HG03159 (cell line): ENCODE measurements at regions not wholly inside any gene's neighbourhood (a gene's known extent, or its start where the extent isn't known, plus 50 kb on each side); places are given as distances from the start of the nearest gene placed in this dataset.
"Not testable (repeated sequence)": the region's sequence is repeated elsewhere in the genome, so short reads cannot be mapped to it uniquely, and the experiment has no call there.

Source experiments
- ATAC-seq: cut with Tn5 transposase; IDR thresholded peaks from one replicate; pipeline ENCODE4 v1.9.1; 2021; ENCODE audit warnings: mild to moderate bottlenecking, moderate library complexity; ENCODE audit not compliant: unreplicated experiment

DNA sequence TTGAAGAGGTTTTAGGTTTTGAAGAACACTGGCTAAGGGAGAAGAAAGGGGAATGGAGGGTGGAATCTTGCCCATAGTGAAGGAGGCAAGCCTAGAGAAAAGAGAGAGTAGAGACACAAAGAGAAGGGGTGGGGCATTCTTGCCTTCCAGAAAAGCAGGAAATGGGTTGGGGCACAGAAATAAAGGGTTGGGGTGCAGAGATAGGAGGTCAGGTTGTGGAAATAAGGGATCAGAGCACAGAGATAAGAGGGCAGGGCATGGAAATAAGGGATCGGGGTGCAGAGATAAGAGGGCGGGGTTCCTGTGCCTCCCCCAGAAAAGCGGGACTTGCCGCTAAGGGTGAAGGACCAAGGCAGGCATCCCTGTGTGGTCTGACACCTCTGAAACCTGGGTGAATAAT is 69.9 kb downstream of the ALG1L2 start:
- ATAC-seq = not testable (repeated sequence)

DNA sequence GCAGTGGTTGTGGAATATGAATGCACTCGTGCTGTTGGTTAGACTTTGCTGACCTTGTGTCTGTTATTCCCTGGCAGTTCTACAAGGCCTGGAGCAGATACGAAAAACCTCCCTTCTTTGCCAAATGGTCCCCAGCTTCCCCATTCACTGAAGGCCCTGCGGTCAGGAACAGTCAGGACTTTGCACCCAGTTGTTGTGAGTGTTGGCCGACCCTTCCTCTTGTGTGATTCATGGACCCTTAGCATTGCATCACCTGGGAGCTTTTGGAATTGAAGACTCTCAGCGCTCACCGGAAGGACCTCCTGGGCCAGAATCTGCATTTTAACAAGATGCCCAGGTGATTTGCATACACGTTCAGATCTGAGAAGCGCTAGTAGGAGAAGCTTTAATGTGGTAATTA is 71.6 kb downstream of the ALG1L2 start:
- ATAC-seq = not testable (repeated sequence)

DNA sequence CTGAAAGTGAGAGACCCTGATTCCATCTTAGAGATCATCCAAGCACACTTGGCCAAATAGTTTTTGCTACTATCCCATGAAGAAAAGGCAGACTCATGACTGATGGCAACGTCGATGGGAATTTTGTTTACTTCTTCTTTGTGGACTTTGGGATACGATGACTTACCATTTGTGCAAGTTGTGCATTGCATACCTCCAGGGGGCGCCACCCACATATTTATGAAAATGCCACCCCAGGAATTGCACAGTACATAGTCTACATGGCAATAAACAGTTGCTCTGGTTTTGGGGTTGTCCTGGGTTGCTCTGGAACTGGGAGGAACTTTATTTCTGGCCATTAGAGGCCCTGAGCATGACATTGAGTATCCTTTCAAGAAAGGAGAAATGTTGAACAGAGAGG is 73.8 kb downstream of the ALG1L2 start:
- not testable (repeated sequence) for ATAC-seq

DNA sequence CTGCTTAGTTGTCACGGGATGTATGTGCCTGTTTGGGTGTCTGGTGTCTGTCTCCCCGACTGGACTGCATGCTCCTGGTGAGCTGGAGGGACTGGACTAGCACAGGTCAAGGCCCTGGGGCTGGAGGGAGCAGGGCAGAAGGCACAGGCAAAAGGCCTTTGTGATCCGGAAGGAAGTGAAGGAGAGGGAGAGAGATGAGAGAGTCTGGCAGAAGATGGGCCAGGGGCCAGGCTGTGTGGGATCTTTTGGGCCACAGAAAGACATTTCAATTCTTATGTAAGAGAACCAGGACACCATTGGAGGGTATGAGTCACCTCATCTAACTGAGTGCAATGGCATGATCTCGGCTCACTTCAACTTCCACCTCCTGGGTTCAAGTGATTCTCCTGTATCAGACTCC is 85.2 kb downstream of the ALG1L2 start:
- ATAC-seq = not testable (repeated sequence)

DNA sequence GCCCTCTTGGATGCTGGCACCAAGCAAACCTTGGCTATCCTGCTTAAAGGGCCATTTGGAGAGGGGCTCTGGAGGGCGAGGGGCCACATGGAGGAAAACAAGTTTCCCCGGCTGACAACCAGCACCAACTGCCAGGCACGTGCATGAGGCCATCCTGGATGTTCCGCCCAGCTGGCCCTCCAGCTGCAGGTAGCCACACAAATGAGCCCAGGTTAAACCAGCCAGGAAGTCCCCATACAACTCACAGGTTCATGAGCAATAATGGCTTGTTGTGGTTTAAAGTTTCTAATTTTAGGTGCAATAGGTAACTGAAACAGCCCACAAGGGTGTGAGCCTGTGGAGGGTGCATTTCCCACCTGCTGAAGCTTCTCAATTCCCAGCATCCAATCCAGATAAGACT is 93.6 kb downstream of the ALG1L2 start:
- ATAC-seq = not testable (repeated sequence)

DNA sequence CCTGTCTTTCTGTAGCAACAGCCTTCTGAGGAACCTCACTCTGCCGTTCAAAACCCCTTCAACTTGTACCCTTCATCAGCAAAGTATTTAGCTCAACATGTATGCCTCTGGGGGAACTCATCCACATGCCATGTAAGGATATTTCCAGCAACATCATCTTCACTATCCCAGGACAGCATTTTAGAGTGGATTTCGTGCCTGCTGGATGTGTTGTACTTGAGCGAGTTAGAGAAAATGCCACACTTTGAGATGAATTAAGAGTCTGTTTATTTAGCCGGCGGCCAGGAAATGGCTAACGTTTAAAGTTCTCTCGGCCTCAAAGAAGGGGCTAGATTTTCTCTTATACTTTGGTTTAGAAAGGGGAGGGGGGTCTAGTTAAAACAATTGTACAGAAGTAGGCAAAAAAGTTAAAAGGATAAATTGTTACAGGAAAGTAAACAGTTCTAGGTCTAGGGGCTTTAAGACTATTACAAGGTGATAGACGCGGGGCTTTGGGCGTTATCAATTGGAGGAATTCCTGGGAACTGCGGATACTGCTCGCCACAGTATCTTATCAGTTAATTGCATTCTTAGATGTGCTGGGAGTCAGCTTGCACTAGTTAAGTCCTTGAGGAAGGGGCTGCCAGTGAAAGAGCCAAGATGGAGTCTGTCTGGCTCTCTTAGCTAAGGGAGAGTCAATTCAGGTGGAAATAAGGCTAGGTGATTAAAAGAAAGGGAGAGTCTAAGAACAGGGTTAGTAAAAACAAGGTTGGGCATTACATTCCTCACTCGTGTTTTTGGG is 95.0 kb downstream of the ALG1L2 start:
- not testable (repeated sequence) for ATAC-seq

DNA sequence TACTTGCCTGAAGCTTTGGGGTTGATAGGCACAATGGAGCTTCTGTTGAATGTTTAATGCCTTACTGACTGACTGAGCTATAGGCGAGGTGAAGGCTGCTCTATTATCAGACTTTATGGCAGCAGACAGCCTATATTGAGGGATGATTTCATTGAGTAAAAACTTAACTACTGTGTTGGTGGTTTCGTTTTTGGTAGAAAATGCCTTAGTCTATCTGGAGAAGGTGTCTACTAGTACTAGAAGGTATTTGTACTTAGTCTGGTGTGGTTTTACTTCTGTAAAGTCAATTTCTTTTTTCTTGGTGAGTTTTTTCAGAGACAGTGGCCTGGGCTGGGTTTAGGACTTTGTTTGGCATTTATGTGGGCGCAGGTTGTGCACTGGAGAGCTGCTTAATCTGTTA is 97.2 kb downstream of the ALG1L2 start:
- ATAC-seq = not testable (repeated sequence)

DNA sequence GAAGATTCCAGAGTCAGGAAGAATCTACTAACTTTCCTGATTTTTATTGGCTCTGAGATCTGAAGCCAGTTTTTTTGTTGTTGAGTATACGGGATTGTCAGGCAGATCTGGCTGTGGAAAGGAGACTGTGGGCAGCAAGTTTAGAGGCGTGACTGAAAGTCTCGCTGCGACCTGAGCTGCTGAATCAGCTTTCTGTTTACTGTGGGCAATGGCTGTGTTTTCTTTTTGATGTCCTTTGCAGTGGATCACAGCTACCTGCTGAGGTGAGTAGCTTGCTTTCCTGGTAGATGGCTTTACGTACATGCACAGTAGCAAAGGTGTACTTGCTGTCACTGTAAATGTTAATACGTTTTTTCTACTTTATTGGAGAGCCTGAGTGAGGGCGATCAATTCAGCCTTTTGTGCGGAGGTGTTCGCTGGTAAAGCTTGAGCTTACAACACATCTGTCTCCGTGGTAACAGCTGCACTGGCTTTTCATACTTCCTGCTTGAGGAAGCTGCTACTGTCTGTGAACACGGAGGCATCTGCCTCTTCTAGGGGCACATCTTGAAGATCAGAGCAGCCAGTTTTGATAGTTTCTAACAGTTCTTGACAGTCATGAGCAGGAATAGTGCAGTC is 97.8 kb downstream of the ALG1L2 start:
- ATAC-seq = not testable (repeated sequence)

DNA sequence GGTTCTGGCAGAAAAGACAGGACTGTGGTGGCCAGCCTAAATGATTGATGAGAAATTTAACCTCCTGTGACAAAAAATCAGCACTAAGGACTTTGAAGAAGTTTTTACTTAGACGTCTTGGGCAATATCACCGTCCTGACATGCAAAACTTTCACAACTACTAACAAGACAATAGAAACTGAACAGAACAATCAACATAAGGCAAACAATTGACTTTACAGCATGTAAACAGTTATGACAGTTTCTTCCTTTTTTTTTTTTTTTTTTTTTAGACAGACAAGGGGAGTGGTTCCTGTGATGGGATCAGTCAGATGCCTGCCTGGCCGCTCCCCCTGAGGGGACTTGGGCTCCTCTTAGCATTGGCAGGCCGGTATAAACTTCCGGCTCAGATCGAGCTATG is 100.8 kb downstream of the ALG1L2 start:
- ATAC-seq = not testable (repeated sequence)

DNA sequence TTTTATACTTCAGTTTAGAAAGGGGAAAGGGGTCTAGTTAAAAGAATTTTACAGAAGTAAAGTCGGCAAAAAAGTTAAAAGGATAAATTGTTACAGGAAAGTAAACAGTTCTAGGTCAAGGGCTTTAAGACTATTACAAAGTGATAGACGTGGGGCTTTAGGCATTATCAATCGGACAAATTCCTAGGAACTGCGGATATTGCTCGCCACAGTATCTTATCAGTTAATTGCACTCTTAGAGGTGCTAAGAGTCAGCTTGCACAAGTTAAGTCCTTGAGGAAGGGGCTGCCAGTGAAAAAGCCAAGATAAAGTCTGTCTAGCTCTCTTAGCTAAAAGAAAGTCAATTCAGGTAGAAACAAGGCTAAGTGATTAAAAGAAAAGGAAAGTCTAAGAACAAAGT is 102.1 kb downstream of the ALG1L2 start:
- ATAC-seq = not testable (repeated sequence)

DNA sequence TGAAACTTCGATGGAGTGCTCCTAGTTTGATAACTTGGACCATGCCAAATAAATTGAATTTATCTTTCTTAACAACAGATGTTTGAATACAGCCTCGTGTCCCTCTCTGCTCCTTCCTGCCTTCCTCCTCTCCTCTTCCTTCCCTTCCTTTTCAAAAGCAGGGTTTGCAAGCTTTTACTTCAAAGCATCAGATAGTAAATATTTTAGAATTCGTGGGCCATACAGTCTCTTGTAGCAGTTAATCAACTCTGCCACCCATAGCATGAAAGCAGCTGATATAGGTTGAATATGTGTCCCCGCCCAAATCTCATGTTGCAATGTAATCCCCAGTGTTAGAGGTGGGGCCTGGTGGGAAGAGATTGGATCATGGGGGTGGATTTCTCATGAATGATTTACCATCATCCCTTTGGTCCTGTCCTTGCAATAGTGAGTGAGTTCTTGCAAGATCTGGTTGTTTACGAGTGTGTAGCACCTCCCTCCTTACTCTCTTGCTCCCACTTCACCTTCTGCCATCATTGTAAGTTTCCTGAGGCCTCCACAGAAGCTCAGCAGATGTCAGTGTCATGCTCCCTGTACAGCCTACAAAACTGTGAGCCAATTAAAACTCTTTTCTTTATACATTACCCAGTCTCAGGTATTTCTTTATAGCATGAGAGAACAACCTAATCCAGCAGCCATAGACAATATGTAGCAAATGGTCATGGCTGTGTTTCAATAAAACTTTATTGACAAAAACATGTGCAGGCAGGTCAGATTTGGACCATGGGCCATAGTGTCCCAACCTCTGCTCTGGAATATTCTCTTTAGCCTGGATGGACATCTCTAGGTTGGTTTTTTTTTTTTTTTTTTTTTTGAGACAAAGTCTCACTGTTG is 102.8 kb downstream of the ALG1L2 start:
- not testable (repeated sequence) for ATAC-seq

DNA sequence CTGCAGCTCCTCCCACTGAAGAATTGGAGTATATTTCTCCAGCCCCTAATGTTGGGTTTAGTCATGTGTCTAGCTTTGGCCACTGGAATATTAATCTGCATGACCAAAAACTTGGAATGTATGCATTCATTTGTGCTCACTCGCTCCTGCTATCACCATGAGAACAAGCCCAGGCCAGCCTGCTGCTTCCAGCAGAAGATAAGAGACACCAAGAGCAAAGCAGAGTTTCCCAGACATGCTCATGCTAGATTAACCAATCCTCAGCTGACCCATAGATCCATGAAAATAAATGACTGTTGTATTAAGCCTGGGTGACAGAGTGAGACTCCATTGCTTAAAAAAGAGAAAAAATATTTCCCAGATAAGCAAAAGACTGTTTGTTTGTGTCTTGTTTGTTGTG is 119.6 kb downstream of the ALG1L2 start:
- not testable (repeated sequence) for ATAC-seq

DNA sequence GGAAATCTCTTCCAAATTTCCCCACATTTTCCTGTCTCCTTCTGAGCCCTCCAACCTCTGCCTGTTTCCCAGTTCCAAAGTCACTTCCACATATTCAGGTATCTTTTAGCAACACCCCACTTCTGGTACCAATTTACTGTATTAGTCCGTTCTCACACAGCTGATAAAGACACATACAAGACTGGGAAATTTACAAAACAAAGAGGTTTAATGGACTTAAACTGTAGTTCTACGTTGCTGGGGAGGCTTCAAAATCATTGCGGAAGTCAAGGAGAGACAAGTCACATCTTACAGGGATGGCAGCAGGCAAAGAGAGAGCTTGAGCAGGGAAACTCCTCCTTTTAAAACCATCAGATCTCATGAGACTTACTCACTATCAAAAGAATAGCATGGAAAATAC is 122.0 kb downstream of the ALG1L2 start:
- ATAC-seq = not testable (repeated sequence)

DNA sequence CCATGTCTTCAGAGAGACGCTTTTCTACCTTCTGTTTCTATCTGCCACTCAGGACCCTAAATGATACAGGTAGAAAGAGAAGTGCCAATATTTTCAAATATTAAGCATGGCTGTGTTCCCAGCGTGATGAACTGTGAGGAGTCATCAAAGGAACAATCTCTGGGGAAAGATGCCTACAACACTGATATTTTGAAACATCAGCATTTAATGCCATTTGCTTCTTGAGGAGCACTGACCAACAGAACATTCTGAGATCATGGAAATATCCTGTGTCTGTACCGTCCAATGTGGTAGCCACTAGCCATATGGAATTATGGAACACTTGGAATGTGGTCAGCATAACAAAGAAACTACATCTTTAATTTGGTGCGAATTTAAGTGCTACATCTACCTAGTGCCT is 117.9 kb upstream of the COL6A5 start:
- no peak for ATAC-seq

DNA sequence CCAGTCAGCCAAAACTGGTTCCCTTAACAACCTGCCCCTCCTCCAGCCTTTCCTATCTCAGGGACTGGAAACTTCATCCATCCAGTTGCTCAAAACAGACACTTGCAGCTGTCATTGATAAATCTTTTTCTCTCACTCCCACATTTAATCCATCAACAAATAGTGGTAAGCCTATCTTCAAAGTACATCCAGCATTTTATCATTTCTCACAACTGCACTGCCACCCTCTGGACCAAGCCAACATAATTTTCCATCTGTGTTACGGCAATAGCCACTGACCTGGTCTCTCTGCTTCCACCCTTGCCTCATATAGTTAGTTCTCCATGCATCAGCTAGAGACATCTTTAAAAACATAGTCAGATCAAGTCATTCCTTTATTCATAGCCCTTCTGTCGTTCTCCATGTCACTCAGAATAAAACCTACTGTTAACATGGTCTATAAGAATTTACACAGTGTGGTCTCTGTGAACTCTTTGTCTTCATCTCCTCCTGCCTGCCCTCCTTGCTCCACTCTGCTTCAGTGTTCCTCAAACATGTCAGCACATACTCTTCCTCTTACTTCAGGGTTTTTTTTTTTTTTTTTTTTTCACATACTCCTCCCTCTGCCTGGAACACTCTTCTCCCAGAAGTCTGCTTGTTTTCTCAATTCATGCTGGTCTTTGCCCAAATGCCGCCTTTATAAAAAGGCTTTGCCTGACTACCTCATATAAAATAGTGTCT is 102.5 kb upstream of the COL6A5 start:
- no peak for ATAC-seq

DNA sequence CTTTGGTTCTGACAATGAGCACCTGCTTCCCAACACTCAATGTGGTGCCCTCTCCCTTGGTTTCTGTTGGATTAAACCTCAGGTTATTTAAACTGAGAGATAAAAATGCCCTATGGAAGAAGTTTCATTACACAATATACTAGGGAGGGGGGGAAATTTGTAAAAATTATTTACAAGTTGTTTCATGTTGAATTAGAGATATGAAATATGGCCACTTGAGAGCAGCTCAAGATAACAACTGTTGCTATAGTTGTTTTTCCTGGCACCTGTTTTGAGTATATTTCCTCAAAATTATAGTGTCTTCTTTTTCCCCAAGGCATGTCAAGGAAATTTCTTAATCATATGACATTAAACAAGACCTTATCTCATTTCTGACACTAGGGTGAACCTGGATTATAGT is 101.7 kb upstream of the COL6A5 start:
- no peak for ATAC-seq

DNA sequence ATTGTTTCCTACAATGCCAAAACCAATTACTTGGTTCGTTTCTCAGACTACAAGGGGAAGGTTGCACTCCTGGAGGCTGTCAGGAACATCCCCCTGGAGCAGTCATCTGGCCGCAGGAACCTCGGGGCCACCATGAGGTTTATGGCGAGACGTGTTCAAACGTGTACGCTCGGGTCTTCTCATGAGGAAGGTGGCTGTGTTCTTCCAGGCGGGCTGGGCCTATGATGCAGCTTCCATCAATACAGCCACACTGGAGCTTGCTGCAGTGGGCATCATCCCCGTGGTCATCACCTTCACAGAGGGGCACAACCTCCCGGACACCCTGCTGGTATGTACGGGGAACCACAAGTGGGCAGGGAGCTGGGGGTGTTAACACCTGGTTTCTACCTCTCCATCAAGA is 94.5 kb upstream of the COL6A5 start:
- no peak for ATAC-seq

DNA sequence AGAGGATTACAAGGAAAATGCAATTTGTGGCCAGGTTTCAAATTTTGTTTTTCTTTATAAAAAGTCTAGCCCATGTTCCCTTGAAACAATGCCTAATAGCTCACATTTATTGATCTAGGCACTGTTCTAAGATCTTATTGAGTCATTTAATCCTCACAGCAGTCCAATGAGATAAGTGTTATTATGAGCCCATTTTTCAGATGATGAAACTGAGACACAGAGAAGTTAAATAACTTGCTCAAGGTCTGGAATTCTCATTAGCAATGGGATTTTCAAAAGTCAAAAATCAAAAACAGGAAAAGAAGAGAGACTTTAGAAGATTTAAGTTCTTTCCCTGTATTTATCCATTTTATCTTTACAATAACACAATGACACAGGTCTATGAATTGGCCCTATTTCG is 90.0 kb upstream of the COL6A5 start:
- no peak for ATAC-seq

DNA sequence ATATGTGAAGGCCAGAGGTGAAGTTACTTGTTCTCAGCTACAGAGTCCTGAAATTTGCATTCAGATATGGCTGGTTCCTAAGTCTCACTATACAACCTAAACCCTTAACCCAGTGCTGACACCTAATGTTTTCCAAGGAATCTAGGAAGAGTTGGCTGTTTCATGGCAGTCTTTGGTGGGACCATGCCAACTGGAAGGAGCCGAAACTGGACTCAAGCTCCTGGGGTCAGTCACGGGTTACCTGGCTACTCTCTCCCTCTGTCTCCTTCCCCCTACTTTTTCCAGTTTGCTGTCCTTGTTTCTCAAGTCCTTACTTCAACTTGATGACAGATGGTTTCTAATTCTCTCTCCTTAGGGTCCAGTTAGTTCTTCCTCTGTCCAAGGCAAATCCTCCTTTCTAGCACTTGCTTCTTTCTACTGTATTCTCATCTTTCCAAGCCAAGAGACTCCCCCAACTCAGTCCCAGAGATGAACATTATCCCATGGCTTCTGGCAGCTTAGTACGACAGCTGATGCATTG is 88.6 kb upstream of the COL6A5 start:
- ATAC-seq = no peak

DNA sequence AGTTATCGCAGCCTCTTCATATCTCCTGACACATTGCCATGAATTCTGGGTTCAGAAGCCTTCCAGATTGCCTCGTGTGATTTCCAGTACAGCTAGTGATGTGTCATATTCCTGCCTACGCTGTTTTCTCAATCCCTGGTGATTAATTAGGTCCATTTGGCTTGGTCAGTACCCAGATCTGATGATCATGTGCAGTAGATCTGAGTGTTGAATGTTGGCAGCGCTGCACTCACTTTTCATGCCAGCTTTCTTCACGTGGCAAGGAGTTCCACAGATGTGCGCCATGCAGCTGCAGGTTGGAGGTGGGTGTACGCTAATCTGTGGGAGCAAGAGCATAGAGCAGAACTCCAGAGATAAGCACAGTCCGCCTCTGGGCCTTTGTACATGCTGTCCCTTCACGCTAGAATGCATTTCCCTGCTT is 86.9 kb upstream of the COL6A5 start:
- no peak for ATAC-seq
